ENCODE measurements at regions not wholly inside any gene's neighbourhood (a gene's known extent, or its start where the extent isn't known, plus 50 kb on each side); places are given as distances from the start of the nearest gene placed in this dataset.
"Not testable (repeated sequence)": the region's sequence is repeated elsewhere in the genome, so short reads cannot be mapped to it uniquely, and the experiment has no call there.

DNA sequence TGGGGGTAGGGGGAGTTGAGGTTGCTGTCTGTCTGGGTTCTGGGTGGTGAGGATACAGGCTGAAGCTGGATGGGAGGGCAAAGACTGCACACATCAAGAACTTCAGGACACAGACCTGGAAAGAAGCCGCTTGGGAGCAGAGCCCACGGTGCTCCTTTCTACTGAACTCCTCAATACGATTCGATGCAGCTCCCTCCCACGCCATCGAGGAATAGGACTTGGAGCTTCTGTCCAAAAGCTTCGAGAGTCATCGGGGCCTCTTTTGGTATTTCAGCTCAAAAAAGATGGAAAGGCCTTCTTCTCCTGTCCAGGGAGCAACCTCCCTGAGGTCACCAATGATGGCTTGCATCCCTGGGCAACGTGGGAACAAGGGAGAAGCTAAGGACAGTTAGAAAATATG, 407.1 kb upstream of the MGMT start:
- Histone ChIP-seq H3K27me3 (replicated peaks; ENCODE audit: control insufficient read depth, insufficient read depth, low read length) (no peaks in the 10 kb centered on the region), H3K4me3 (replicated peaks; ENCODE audit: low read depth, low read length) (no peak overlapping the region), H3K36me3 (ENCODE audit: control insufficient read depth, insufficient read depth, low read length) (no peaks in the 10 kb centered on the region)
- TF ChIP-seq, protein P1, sequence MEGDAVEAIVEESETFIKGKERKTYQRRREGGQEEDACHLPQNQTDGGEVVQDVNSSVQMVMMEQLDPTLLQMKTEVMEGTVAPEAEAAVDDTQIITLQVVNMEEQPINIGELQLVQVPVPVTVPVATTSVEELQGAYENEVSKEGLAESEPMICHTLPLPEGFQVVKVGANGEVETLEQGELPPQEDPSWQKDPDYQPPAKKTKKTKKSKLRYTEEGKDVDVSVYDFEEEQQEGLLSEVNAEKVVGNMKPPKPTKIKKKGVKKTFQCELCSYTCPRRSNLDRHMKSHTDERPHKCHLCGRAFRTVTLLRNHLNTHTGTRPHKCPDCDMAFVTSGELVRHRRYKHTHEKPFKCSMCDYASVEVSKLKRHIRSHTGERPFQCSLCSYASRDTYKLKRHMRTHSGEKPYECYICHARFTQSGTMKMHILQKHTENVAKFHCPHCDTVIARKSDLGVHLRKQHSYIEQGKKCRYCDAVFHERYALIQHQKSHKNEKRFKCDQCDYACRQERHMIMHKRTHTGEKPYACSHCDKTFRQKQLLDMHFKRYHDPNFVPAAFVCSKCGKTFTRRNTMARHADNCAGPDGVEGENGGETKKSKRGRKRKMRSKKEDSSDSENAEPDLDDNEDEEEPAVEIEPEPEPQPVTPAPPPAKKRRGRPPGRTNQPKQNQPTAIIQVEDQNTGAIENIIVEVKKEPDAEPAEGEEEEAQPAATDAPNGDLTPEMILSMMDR (IDR thresholded peaks at IDR 0.05; ENCODE audit: insufficient read depth, low read length, poor library complexity, severe bottlenecking): no peak
- no peak for DNase-seq (ENCODE audit: extremely low read depth, insufficient read length)

DNA sequence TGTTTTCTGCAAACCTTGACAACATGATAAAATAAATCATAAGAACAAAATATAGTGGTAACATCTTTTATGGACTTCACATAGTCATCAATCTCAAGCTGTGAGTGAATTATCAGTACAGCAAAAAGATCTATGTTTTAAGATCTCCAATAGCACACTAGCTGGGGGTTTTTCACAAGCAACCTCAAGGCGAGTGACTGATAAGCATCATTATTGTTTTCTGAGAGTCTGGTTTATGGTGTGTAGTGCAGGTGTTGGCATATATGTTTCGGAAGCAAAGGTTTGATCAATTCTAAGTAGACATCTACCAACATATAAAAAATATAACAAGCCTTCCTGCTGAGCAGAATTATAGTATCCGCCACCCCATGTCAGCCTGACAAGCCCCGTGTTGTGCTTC, 403.8 kb upstream of the MGMT start:
- no peak for DNase-seq (ENCODE audit: extremely low read depth, insufficient read length)
- H3K36me3 ChIP-seq (ENCODE audit: control insufficient read depth, insufficient read depth, low read length): no peaks in the 10 kb centered on the region
- TF ChIP-seq, protein P1 (IDR thresholded peaks at IDR 0.05; ENCODE audit: insufficient read depth, low read length, poor library complexity, severe bottlenecking): no peak
- no peak overlapping the region for H3K4me3 ChIP-seq (replicated peaks; ENCODE audit: low read depth, low read length)
- no peaks in the 10 kb centered on the region for H3K27me3 ChIP-seq (replicated peaks; ENCODE audit: control insufficient read depth, insufficient read depth, low read length)

DNA sequence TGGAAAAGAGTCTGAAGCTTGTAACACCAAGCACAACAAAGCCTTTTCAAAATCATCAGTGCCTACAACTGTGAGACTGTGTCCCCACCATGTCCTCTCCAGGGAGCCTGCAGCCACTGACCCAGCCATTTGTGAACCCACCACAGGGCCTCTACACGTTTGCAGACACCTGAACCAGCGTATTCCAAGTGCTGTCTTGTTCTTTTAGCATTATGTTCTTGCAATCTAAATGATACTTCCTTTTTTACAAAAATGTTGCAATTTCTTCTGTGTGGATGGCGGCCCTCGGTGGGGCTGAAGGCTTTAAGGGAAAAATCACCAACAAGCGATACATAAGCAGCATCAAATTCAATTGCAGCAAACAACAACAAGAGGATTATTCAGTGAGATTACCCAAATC, 403.2 kb upstream of the MGMT start:
- Histone ChIP-seq H3K27me3 (replicated peaks; ENCODE audit: control insufficient read depth, insufficient read depth, low read length) (no peaks in the 10 kb centered on the region), H3K4me3 (replicated peaks; ENCODE audit: low read depth, low read length) (no peak overlapping the region), H3K36me3 (ENCODE audit: control insufficient read depth, insufficient read depth, low read length) (no peaks in the 10 kb centered on the region)
- TF ChIP-seq, protein P1 (IDR thresholded peaks at IDR 0.05; ENCODE audit: insufficient read depth, low read length, poor library complexity, severe bottlenecking): no peak
- DNase-seq (ENCODE audit: extremely low read depth, insufficient read length): no peak

DNA sequence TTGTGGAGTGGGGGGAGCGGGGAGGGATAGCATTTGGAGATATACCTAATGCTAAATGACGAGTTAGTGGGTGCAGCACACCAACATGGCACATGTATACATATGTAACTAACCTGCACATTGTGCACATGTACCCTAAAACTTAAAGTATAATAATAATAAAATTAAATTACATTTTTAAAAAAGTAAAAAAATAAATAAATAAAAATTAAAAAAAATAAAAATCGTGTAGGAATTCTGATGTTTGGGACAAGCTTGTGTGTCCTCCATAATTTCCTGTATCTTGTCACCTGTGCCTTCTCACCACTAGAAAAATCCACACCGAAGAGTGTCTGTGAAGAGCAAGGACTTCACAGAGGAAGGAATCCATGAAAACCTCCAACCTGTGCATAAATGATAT, 400.5 kb upstream of the MGMT start:
- H3K36me3 ChIP-seq (ENCODE audit: control insufficient read depth, insufficient read depth, low read length); H3K4me3 ChIP-seq (replicated peaks; ENCODE audit: low read depth, low read length); DNase-seq (ENCODE audit: extremely low read depth, insufficient read length); H3K27me3 ChIP-seq (replicated peaks; ENCODE audit: control insufficient read depth, insufficient read depth, low read length): not testable (repeated sequence)

DNA sequence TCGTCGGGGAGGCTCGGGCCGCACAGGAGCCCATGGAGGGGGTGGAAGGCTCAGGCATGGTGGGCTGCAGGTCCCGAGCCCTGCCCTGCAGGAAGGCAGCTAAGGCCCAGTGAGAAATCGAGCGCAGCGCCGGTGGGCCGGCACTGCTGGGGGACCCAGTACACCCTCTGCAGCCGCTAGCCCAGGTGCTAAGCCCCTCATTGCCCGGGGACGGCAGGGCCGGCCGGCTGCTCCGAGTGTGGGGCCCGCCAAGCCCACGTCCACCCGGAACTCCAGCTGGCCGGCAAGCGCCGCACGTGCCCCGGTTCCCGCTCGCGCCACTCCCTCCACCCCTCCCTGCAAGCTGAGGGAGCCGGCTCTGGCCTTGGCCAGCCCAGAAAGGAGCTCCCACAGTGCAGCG, 395.6 kb upstream of the MGMT start:
- H3K27me3 ChIP-seq (replicated peaks; ENCODE audit: control insufficient read depth, insufficient read depth, low read length); H3K4me3 ChIP-seq (replicated peaks; ENCODE audit: low read depth, low read length); DNase-seq (ENCODE audit: extremely low read depth, insufficient read length); H3K36me3 ChIP-seq (ENCODE audit: control insufficient read depth, insufficient read depth, low read length): not testable (repeated sequence)

DNA sequence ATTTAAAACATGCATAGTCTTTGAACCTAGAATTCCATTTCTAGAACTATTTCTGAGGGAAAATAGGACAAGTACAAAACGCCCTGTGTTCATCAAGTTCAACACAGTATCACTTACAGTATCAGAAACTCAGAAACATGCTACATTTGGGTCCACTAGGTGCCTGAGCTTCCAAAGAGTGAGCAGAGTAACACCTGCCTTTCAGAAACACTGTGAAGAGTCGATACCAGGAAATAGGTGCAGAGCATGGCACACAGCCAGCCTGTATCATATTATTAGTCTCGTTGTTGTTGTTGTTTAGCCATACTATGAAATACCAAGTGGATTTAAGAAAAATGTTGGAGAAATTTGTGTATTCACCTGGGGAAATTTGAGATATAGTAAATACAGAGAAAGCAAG, 392.1 kb upstream of the MGMT start:
- H3K36me3 ChIP-seq (ENCODE audit: control insufficient read depth, insufficient read depth, low read length): no peaks in the 10 kb centered on the region
- H3K4me3 ChIP-seq (replicated peaks; ENCODE audit: low read depth, low read length): no peak overlapping the region
- TF ChIP-seq, protein P1 (IDR thresholded peaks at IDR 0.05; ENCODE audit: insufficient read depth, low read length, poor library complexity, severe bottlenecking): no peak
- no peaks in the 10 kb centered on the region for H3K27me3 ChIP-seq (replicated peaks; ENCODE audit: control insufficient read depth, insufficient read depth, low read length)
- DNase-seq (ENCODE audit: extremely low read depth, insufficient read length): no peak

DNA sequence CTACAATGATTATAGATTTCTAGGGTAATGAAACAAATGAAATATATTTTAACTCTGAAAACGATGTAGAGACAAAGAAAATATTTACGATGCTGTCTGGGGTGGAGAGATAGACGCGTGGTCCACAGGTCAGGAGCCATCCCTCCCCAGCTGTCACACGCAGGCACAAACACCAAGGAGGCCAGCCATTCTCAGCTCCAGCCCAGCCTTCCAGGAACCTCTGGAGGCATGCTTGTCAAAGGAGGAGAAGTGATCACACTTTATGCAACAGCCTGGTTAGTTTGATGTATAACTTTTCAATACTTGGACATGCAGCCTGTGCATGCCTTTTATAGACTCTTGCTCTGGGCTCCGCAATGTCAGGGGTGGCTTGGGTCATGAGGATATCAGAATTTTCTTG, 391.5 kb upstream of the MGMT start:
- Histone ChIP-seq H3K36me3 (ENCODE audit: control insufficient read depth, insufficient read depth, low read length) (no peaks in the 10 kb centered on the region), H3K27me3 (replicated peaks; ENCODE audit: control insufficient read depth, insufficient read depth, low read length) (no peaks in the 10 kb centered on the region), H3K4me3 (replicated peaks; ENCODE audit: low read depth, low read length) (no peak overlapping the region)
- TF ChIP-seq, protein P1 (IDR thresholded peaks at IDR 0.05; ENCODE audit: insufficient read depth, low read length, poor library complexity, severe bottlenecking): no peak
- DNase-seq (ENCODE audit: extremely low read depth, insufficient read length): no peak

Measured in GM06990 (cell line).